B cell (primary cell): ENCODE measurements at regions not wholly inside any gene's neighbourhood (a gene's known extent, or its start where the extent isn't known, plus 50 kb on each side); places are given as distances from the start of the nearest gene placed in this dataset.

Source experiments
- ATAC-seq: fragments of 200-7000 bp; cut with Tn5 transposase; one replicate; pipeline ENCODE4 v1.10.0; 2021; ENCODE audit warnings: low read depth, mild to moderate bottlenecking, moderate number of reproducible peaks, moderate library complexity
- CTCF ChIA-PET: fragments of 350-600 bp; sonication (Branson Sonifier 250); formaldehyde crosslinking; loops from one replicate; lab custom pipeline; 2021; ENCODE audit warnings: antibody characterized with exemption, inconsistent platforms; lab: Charles Lee
- POLR2A ChIA-PET: fragments of 350-600 bp; sonication (Branson Sonifier 250); formaldehyde crosslinking; loops from one replicate; lab custom pipeline; 2021; ENCODE audit warnings: antibody characterized with exemption; lab: Charles Lee
- DNase-seq: peaks from one replicate; pipeline ENCODE4 v3.0.0; 2013
- H2AFZ ChIP-seq: 2 replicates; pipeline ENCODE4 v1.6.1; 2012; ENCODE audit warnings: mild to moderate bottlenecking, low read depth, low read length; ENCODE audit not compliant: insufficient read depth, poor library complexity, severe bottlenecking
- H3K27ac ChIP-seq, 2 donors: 1 replicate in 1 of 2; 2 replicates in 1 of 2; pipeline ENCODE4 v1.5.1; 2012 to 2013; ENCODE audit warnings: low read length in 2 of 2, mild to moderate bottlenecking in 2 of 2, moderate library complexity in 1 of 2
- H3K27me3 ChIP-seq, 4 experiments: fragments of 200-600 bp in 1 of 4; sonication (generic) in 1 of 4; replicated peaks in 1 of 4; 1 replicate in 2 of 4; 2 replicates in 2 of 4; pipeline versions ENCODE4 v1.6.1 to v1.7.0; 2013 to 2016; ENCODE audit warnings: low read length in 3 of 4, mild to moderate bottlenecking in 2 of 4, mixed read lengths in 1 of 4, moderate library complexity in 1 of 4; ENCODE audit not compliant: insufficient read depth in 4 of 4, control insufficient read depth in 3 of 4; ENCODE audit errors: control extremely low read depth in 1 of 4
- H3K36me3 ChIP-seq, 2 experiments: replicated peaks in 1 of 2; 1 replicate in 1 of 2; 2 replicates in 1 of 2; pipeline versions ENCODE4 v1.6.1 to v1.7.1; 2013; ENCODE audit warnings: low read length in 1 of 2; ENCODE audit not compliant: insufficient read depth in 2 of 2, control insufficient read depth in 1 of 2; ENCODE audit errors: control extremely low read depth in 1 of 2, extremely low read depth in 1 of 2
- H3K4me1 ChIP-seq, 2 donors: fragments of 200-600 bp in 1 of 2; sonication (generic) in 1 of 2; 1 replicate in 1 of 2; 2 replicates in 1 of 2; pipeline versions ENCODE4 v1.5.1 to v1.6.1; 2013 to 2017; ENCODE audit warnings: low read length in 2 of 2; ENCODE audit not compliant: control insufficient read depth in 2 of 2, insufficient read depth in 2 of 2
- H3K4me2 ChIP-seq: replicated peaks from 2 replicates; pipeline ENCODE3; 2012; ENCODE audit warnings: mild to moderate bottlenecking, low read depth, low read length; ENCODE audit not compliant: poor library complexity, severe bottlenecking
- H3K4me3 ChIP-seq, 5 experiments: fragments of 200-600 bp in 1 of 5; sonication (generic) in 1 of 5; 1 replicate in 3 of 5; 2 replicates in 2 of 5; pipeline versions ENCODE4 v1.5.1 to v1.7.0; 2011 to 2016; ENCODE audit warnings: low read length in 4 of 5, mild to moderate bottlenecking in 4 of 5, low read depth in 2 of 5, control low read depth in 1 of 5, moderate library complexity in 1 of 5; ENCODE audit not compliant: insufficient read depth in 1 of 5; ENCODE audit errors: control extremely low read depth in 1 of 5, extremely low read depth in 1 of 5
- H3K79me2 ChIP-seq: fragments of 200-600 bp; sonication (generic); one replicate; pipeline ENCODE4 v1.6.0; 2016; ENCODE audit warnings: low read length; ENCODE audit not compliant: control insufficient read depth, insufficient read depth
- H3K9ac ChIP-seq: fragments of 200-600 bp; sonication (generic); 2 replicates; pipeline ENCODE4 v1.6.1; 2017; ENCODE audit warnings: mild to moderate bottlenecking, low read length, moderate library complexity
- H3K9me3 ChIP-seq, 3 donors: one replicate each; pipeline versions ENCODE4 v1.6.1 to v1.7.1; 2013; ENCODE audit warnings: low read length in 2 of 3; ENCODE audit not compliant: control insufficient read depth in 2 of 3, insufficient read depth in 1 of 3; ENCODE audit errors: control extremely low read depth in 1 of 3
- H4K20me1 ChIP-seq: 2 replicates; pipeline ENCODE4 v1.6.0; 2012; ENCODE audit warnings: mild to moderate bottlenecking, low read length; ENCODE audit not compliant: insufficient read depth, control insufficient read depth, poor library complexity, severe bottlenecking
- H3K27ac Mint-ChIP-seq: one replicate; pipeline ENCODE4 v1.8.0; 2021; ENCODE audit warnings: mixed read lengths
- H3K27me3 Mint-ChIP-seq: one replicate; pipeline ENCODE4 v1.8.0; 2021; ENCODE audit warnings: mixed read lengths
- H3K4me1 Mint-ChIP-seq: one replicate; pipeline ENCODE4 v1.8.0; 2021; ENCODE audit warnings: mixed read lengths
- H3K4me3 Mint-ChIP-seq: one replicate; pipeline ENCODE4 v1.8.0; 2021; ENCODE audit warnings: mixed read lengths
- H3K9me3 Mint-ChIP-seq: one replicate; pipeline ENCODE4 v1.8.0; 2022; ENCODE audit warnings: mixed read lengths; ENCODE audit not compliant: insufficient read depth
- EZH2 ChIP-seq: IDR thresholded peaks from 2 replicates; pipeline ENCODE4 v1.6.1; 2012; ENCODE audit warnings: borderline replicate concordance, low read depth, mild to moderate bottlenecking, moderate library complexity, low read length; ENCODE audit not compliant: insufficient read depth, poor library complexity, severe bottlenecking
- WGBS: methylation state at CpG from one replicate; pipeline ENCODE4 v1.1.5; 2013; ENCODE audit warnings: missing lambda C conversion rate; ENCODE audit not compliant: insufficient coverage; 5-methylcytosine and 5-hydroxymethylcytosine counted together
- intact Hi-C: fragments of 100-400 bp; cut with micrococcal nuclease; formaldehyde crosslinking; loops from one replicate; pipeline ENCODE4 v1.10.0; 2022
- TF ChIP-seq, protein P1 (sequence below): fragments of 200-600 bp; IDR thresholded peaks from one replicate; pipeline ENCODE4 v1.8.0; 2022; ENCODE audit warnings: antibody characterized with exemption, mild to moderate bottlenecking

DNA sequence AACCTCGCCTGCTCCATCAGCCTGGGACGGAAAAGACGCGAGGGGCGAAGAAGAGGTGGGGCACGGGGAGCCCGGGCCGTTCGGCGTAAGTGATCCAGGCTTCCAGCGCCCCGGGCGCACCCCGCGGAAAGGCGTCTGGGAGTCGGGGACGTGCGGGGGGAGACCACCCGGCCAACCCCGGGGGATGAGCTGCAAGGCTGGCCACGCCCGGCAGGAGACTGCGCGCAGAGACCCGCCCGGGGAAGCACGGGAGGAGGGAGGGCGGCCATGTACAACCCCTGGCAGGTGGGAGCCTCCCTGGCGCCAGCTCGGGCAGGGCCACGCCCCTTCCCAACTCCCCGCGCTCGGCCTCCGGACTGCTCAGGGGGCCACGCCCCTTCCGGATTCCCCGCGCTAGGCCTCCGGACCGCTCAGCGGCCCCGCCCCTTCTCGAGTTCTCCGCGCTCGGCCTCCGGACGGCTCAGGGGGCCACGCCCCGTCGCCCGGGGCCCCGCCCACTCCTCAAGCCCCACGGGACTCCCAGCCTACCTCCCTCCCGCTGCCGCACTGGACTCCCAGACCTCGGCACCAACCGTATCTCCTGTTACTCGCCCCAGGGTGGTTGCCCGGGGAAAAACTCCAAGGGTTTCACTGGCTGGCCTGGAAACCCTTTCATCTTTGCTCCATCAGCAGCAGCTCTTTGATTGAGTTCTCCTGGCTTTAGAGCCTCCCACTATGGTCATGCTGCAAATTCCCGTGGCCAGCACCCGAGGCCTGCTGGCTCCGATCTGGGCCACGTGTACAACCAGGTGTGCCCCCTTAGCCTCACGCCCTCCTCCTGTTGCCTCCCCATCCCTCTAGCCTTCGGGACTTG is 284.4 kb downstream of the ZEB1 start:
- H3K4me1 ChIP-seq = peaks cover 12 to 16% of the 10 kb centered on the region in 2 donors
- CTCF ChIA-PET = interaction anchor here (1.3 kb wide), 1 partner anchor 167 kb away, joined by 4 read pairs; no protein-coding TSS in a partner anchor
- Mint-ChIP-seq H3K27me3 (peaks cover 6% of the 10 kb centered on the region), H3K27ac (no peak overlapping the region), H3K4me3 (peak overlapping the region; percentile 87), H3K9me3 (no peaks in the 10 kb centered on the region), H3K4me1 (peaks cover 17% of the 10 kb centered on the region)
- intact Hi-C loops = no loop called here
- H3K27ac ChIP-seq = no peak overlapping the region
- H3K4me3 ChIP-seq = peak overlapping the region; percentile 26 to 69 (median 61)
- peaks cover 0 to 18% (median 5%) of the 10 kb centered on the region in 4 experiments for H3K27me3 ChIP-seq
- 9% methylated on average over 67 of the region's 68 CpGs for WGBS
- H3K9ac ChIP-seq = peak overlapping the region; percentile 64
- no peaks in the 10 kb centered on the region for H3K79me2 ChIP-seq
- ATAC-seq (peak; percentile 91), DNase-seq (peak; percentile 75)
- TF ChIP-seq, protein P1, sequence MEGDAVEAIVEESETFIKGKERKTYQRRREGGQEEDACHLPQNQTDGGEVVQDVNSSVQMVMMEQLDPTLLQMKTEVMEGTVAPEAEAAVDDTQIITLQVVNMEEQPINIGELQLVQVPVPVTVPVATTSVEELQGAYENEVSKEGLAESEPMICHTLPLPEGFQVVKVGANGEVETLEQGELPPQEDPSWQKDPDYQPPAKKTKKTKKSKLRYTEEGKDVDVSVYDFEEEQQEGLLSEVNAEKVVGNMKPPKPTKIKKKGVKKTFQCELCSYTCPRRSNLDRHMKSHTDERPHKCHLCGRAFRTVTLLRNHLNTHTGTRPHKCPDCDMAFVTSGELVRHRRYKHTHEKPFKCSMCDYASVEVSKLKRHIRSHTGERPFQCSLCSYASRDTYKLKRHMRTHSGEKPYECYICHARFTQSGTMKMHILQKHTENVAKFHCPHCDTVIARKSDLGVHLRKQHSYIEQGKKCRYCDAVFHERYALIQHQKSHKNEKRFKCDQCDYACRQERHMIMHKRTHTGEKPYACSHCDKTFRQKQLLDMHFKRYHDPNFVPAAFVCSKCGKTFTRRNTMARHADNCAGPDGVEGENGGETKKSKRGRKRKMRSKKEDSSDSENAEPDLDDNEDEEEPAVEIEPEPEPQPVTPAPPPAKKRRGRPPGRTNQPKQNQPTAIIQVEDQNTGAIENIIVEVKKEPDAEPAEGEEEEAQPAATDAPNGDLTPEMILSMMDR = no peak
- no peak for TF ChIP-seq EZH2
- H2AFZ ChIP-seq = peak overlapping the region; percentile 90
- no peaks in the 10 kb centered on the region for H4K20me1 ChIP-seq
- H3K36me3 ChIP-seq = no peaks in the 10 kb centered on the region
- POLR2A ChIA-PET = interaction anchor here (0.7 kb wide), 1 partner anchor 104 kb away, joined by 3 read pairs; no protein-coding TSS in a partner anchor
- H3K4me2 ChIP-seq = peak overlapping the region; percentile 95
- H3K9me3 ChIP-seq = peaks cover 0 to 25% (median 0%) of the 10 kb centered on the region in 3 donors
